Epithelial cell of esophagus (primary cell): ENCODE measurements at regions not wholly inside any gene's neighbourhood (a gene's known extent, or its start where the extent isn't known, plus 50 kb on each side); places are given as distances from the start of the nearest gene placed in this dataset.
"Not testable (repeated sequence)": the region's sequence is repeated elsewhere in the genome, so short reads cannot be mapped to it uniquely, and the experiment has no call there.

Experiments used
- DNase-seq: peaks from one replicate; pipeline ENCODE4 v3.0.0; 2010; ENCODE audit warnings: low read depth
- H3K4me3 ChIP-seq: 2 replicates; pipeline ENCODE4 v1.5.1; 2011; ENCODE audit warnings: mild to moderate bottlenecking, low read length, control low read depth
- CTCF ChIP-seq: IDR thresholded peaks from 2 replicates; pipeline ENCODE4 v1.5.1; 2011; ENCODE audit warnings: low read depth, mild to moderate bottlenecking, low read length, control low read depth, inconsistent platforms; ENCODE audit not compliant: insufficient read depth; ENCODE audit errors: missing control alignments

- DNase-seq, result no peak
- no peak overlapping the region for H3K4me3 ChIP-seq
- no peak for TF ChIP-seq CTCF
Observed at GRCh38 chr9:78707080-78707479, 410.2 kb downstream of the PSAT1 start.

DNA sequence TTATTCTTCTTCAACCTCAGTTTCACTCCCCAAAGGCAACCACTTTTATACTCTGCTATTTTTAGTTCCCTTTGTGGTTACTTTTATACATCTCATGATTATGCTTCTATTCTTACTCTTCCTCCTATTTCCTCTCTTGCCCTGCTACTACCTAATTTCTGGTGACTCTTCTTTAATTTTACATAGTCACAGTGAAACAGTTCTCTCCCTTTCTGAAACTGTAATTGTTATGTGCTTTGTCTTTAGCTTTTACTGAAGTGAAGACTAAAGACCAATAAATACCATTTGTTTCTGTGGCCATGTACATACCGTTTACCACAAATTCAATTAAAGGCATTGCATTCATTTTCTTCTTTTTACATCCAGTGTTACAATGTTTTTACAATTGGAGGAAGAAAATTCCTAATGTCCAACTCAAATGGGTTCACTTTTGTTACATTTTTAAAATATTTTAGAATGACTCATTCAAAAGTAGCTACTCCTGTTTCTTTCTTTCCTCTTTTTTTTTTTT, 410.6 kb downstream of the PSAT1 start:
- H3K4me3 ChIP-seq, result no peak overlapping the region
- no peak for TF ChIP-seq CTCF
- DNase-seq, result no peak

DNA sequence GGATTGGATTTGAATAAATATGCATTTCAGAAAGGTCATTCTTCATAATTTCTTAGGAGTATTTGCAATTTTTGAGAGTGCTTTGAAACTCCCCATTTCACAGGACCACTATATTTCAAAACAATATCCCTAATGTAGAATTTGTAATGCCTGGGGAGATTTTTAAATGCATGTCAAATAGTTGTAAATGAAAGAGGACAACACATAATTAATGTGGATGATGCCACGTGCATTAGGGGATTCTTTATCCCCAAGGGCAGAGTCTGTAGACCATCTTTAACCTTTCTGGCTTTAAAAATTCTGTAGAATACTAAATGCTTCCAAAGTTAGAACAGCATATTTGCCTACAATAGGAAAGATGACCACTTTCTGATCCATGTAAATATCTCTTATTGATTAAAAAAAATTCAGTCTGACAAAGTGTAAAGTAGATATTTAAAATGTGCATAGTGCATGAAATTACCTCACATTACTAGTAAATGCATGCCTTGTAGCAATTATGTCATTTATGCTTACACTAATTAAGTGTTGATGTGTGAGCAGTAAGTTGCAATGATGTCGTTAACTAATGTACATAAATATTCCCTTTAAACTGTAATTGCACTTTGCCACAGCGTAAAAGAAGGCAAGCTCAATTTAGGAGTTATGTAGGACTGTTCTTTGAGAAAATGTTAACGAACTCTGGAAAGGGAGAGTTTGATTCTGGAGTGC, 416.1 kb downstream of the PSAT1 start:
- DNase-seq, result no peak
- no peak for TF ChIP-seq CTCF
- no peak overlapping the region for H3K4me3 ChIP-seq

GRCh38 chr9:78713614-78714405, 416.9 kb downstream of the PSAT1 start:
- no peak for DNase-seq
- no peak for TF ChIP-seq CTCF
- no peak overlapping the region for H3K4me3 ChIP-seq

- no peak overlapping the region for H3K4me3 ChIP-seq
- DNase-seq, result no peak
- TF ChIP-seq CTCF, result no peak
Observed at GRCh38 chr9:78714576-78714975, 417.7 kb downstream of the PSAT1 start.

GRCh38 chr9:78719029-78719428, 422.1 kb downstream of the PSAT1 start:
- not testable (repeated sequence) for DNase-seq, H3K4me3 ChIP-seq

DNA sequence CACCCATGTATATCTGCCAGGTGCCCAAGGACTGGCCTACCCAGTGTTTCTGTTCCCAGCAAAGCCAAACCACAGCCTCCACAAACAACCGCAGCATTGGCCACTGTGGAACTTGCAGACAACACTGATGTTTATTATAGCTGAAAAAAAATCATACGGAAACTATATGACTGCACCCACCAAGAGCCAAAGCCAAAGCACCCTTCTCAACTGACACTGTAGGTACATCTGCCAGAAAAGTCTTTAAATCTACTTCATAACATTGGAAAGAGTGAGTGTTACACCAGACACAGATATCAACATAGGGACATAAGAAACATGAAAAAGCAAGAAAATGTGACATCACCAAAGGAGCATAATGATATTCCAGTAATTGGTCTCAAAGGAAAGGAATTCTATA, 428.0 kb downstream of the PSAT1 start:
- no peak for DNase-seq
- H3K4me3 ChIP-seq, result no peak overlapping the region
- no peak for TF ChIP-seq CTCF
